RWPE1 (cell line): ENCODE measurements at regions not wholly inside any gene's neighbourhood (a gene's known extent, or its start where the extent isn't known, plus 50 kb on each side); places are given as distances from the start of the nearest gene placed in this dataset.

ENCODE experiments used
- CTCF ChIA-PET: fragments of 350-600 bp; sonication (Branson Sonifier 250); formaldehyde crosslinking; extraction: SDS; loops from one replicate; lab custom pipeline; 2021; lab: Yijun Ruan, JAX
- POLR2A ChIA-PET: fragments of 400-600 bp; formaldehyde crosslinking; extraction: SDS; loops from one replicate; lab custom pipeline; 2020; ENCODE audit warnings: antibody characterized with exemption; ENCODE audit not compliant: low non-redundant PET; lab: Yijun Ruan, JAX
- DNase-seq: peaks from one replicate; pipeline ENCODE4 v3.0.0; 2012; ENCODE audit warnings: low spot score
- H3K27ac ChIP-seq: fragments of 450-650 bp; 2 replicates; pipeline ENCODE4 v1.5.1; 2017
- CTCF ChIP-seq: fragments of 450-650 bp; conservative IDR thresholded peaks from 2 replicates; pipeline ENCODE4 v1.5.1; 2017; ENCODE audit warnings: low read depth, mild to moderate bottlenecking

GRCh38 chr20:56711018-56711417 lies 81.9 kb downstream of the TFAP2C start:
- ChIA-PET POLR2A (no interaction called here), CTCF (interaction anchor here (0.7 kb wide), 1 partner anchor 317 kb away, joined by 3 read pairs; no protein-coding TSS in a partner anchor)
- DNase-seq, result peak; percentile 73
- H3K27ac ChIP-seq, result no peak overlapping the region
- TF ChIP-seq CTCF, result no peak

GRCh38 chr20:56715309-56715708 lies 86.2 kb downstream of the TFAP2C start:
- no peak overlapping the region for H3K27ac ChIP-seq
- CTCF ChIA-PET, result no interaction called here
- POLR2A ChIA-PET, result no interaction called here
- DNase-seq, result no peak
- TF ChIP-seq CTCF, result no peak

- ChIA-PET POLR2A (no interaction called here), CTCF (interaction anchor here (2.0 kb wide), 1 partner anchor 13 kb away, joined by 11 read pairs; no protein-coding TSS in a partner anchor)
These were observed 86.9 kb downstream of the TFAP2C start for GRCh38 chr20:56715902-56716519.

GRCh38 chr20:56716806-56717205 lies 87.7 kb downstream of the TFAP2C start:
- ChIA-PET POLR2A (no interaction called here), CTCF (interaction anchor here (0.7 to 2.0 kb wide), 4 partner anchors 14 to 373 kb away, joined by 4 to 11 read pairs (median 6); no protein-coding TSS in a partner anchor)
- no peak overlapping the region for H3K27ac ChIP-seq
- no peak for TF ChIP-seq CTCF
- DNase-seq, result peak; percentile 62

More at GRCh38 chr20:56715902-56716519, 86.9 kb downstream of the TFAP2C start:
- no peak overlapping the region for H3K27ac ChIP-seq
- no peak for DNase-seq
- no peak for TF ChIP-seq CTCF

GRCh38 chr20:56718816-56719215 lies 89.7 kb downstream of the TFAP2C start:
- DNase-seq, result no peak
- H3K27ac ChIP-seq, result no peak overlapping the region
- ChIA-PET POLR2A (no interaction called here), CTCF (no interaction called here)
- no peak for TF ChIP-seq CTCF

- TF ChIP-seq CTCF, result no peak
- POLR2A ChIA-PET, result no interaction called here
- H3K27ac ChIP-seq, result no peak overlapping the region
- CTCF ChIA-PET, result interaction anchor here (0.5 kb wide), 2 partner anchors 109 to 207 kb away, joined by 3 to 5 read pairs; no protein-coding TSS in a partner anchor
- DNase-seq, result no peak
These were observed 91.6 kb downstream of the TFAP2C start for GRCh38 chr20:56720620-56721213.
